Testis (tissue), 2 donors: ENCODE measurements at regions not wholly inside any gene's neighbourhood (a gene's known extent, or its start where the extent isn't known, plus 50 kb on each side); places are given as distances from the start of the nearest gene placed in this dataset.

Source experiments
- DNase-seq: peaks from one replicate; pipeline ENCODE4 v3.0.0-alpha.2; 2019
- H3K27ac ChIP-seq, 2 donors: fragments of 200-600 bp; sonication (generic); one replicate each; pipeline ENCODE4 v1.5.1; 2019
- H3K27me3 ChIP-seq: fragments of 200-600 bp; sonication (generic); one replicate; pipeline ENCODE4 v1.5.1; 2019
- H3K36me3 ChIP-seq: fragments of 200-600 bp; sonication (generic); one replicate; pipeline ENCODE4 v1.5.1; 2017; ENCODE audit warnings: low read depth; ENCODE audit errors: missing control alignments
- H3K4me1 ChIP-seq: fragments of 200-600 bp; sonication (generic); one replicate; pipeline ENCODE4 v1.5.1; 2019
- H3K4me3 ChIP-seq, 2 donors: fragments of 200-600 bp; sonication (generic); one replicate each; pipeline ENCODE4 v1.5.1; 2017 to 2019
- H3K9me3 ChIP-seq: fragments of 200-600 bp; sonication (generic); one replicate; pipeline ENCODE4 v1.5.1; 2017
- CTCF ChIP-seq, 3 experiments: fragments of 450-650 bp in 2 of 3; fragments of 200-600 bp in 1 of 3; sonication (generic) in 1 of 3; IDR thresholded peaks; one replicate each; pipeline ENCODE4 v1.5.1; 2016 to 2019; ENCODE audit warnings: antibody characterized with exemption in 3 of 3, mild to moderate bottlenecking in 2 of 3, moderate library complexity in 1 of 3
- POLR2A ChIP-seq: fragments of 450-650 bp; IDR thresholded peaks from one replicate; pipeline ENCODE4 v1.6.1; 2017; ENCODE audit warnings: antibody characterized with exemption, mild to moderate bottlenecking, moderate library complexity
- WGBS, 2 donors: methylation state at CpG; one replicate each; pipeline ENCODE4 v1.1.5; 2018; 5-methylcytosine and 5-hydroxymethylcytosine counted together
- intact Hi-C: fragments of 100-400 bp; cut with DNase I; formaldehyde crosslinking; loops from one replicate; pipeline ENCODE4 v1.15.1; 2023; ENCODE audit warnings: low total_unique reads

GRCh38 chrX:116284400-116284799 lies 113.9 kb downstream of the AGTR2 start:
- DNase-seq: no peak
- no peaks in the 10 kb centered on the region for H3K4me1 ChIP-seq
- TF ChIP-seq CTCF (IDR thresholded peaks at IDR 0.05) (no peak), POLR2A (no peak)
- no peaks in the 10 kb centered on the region for H3K27me3 ChIP-seq
- no peaks in the 10 kb centered on the region for H3K9me3 ChIP-seq
- 69 to 79% methylated on average over 2 of the region's 2 CpGs for WGBS, 2 donors
- intact Hi-C loops: no loop called here
- H3K36me3 ChIP-seq: no peaks in the 10 kb centered on the region
- no peak overlapping the region for H3K4me3 ChIP-seq
- no peak overlapping the region for H3K27ac ChIP-seq

- Histone ChIP-seq H3K27ac (no peak overlapping the region), H3K27me3 (no peaks in the 10 kb centered on the region), H3K4me1 (no peaks in the 10 kb centered on the region), H3K4me3 (no peak overlapping the region), H3K9me3 (no peaks in the 10 kb centered on the region), H3K36me3 (no peaks in the 10 kb centered on the region)
- no peak for TF ChIP-seq POLR2A
- intact Hi-C loops: no loop called here
- DNase-seq: no peak
These were observed 115.0 kb downstream of the AGTR2 start for GRCh38 chrX:116285501-116285900.

- no peak overlapping the region for H3K4me3 ChIP-seq
- DNase-seq: no peak
- no peaks in the 10 kb centered on the region for H3K36me3 ChIP-seq
- H3K27ac ChIP-seq: no peak overlapping the region
- TF ChIP-seq POLR2A: no peak
- TF ChIP-seq CTCF (IDR thresholded peaks at IDR 0.05): no peak
- H3K4me1 ChIP-seq: no peaks in the 10 kb centered on the region
- no peaks in the 10 kb centered on the region for H3K9me3 ChIP-seq
- intact Hi-C loops: no loop called here
- no peaks in the 10 kb centered on the region for H3K27me3 ChIP-seq
These were observed 119.0 kb downstream of the AGTR2 start for GRCh38 chrX:116289592-116289991.

- WGBS, 2 donors: 45 to 50% methylated on average over 1 of the region's 1 CpG
- no peak for DNase-seq
- no peak overlapping the region for H3K27ac ChIP-seq
- intact Hi-C loops: no loop called here
- no peak overlapping the region for H3K4me3 ChIP-seq
- H3K9me3 ChIP-seq: no peaks in the 10 kb centered on the region
- H3K27me3 ChIP-seq: no peaks in the 10 kb centered on the region
- H3K36me3 ChIP-seq: no peaks in the 10 kb centered on the region
- no peaks in the 10 kb centered on the region for H3K4me1 ChIP-seq
- no peak for TF ChIP-seq POLR2A
- TF ChIP-seq CTCF (IDR thresholded peaks at IDR 0.05): no peak
These were observed 119.8 kb downstream of the AGTR2 start for GRCh38 chrX:116290359-116290758.

GRCh38 chrX:116292183-116292582 lies 121.6 kb downstream of the AGTR2 start:
- no peak for TF ChIP-seq POLR2A
- TF ChIP-seq CTCF (IDR thresholded peaks at IDR 0.05): no peak
- Histone ChIP-seq H3K9me3 (no peaks in the 10 kb centered on the region), H3K36me3 (no peaks in the 10 kb centered on the region), H3K27ac (no peak overlapping the region), H3K4me1 (no peaks in the 10 kb centered on the region), H3K4me3 (no peak overlapping the region), H3K27me3 (no peaks in the 10 kb centered on the region)
- intact Hi-C loops: no loop called here
- DNase-seq: no peak
- 93% methylated on average over 3 to 4 of the region's 4 CpGs for WGBS, 2 donors
